ENCODE measurements at regions not wholly inside any gene's neighbourhood (a gene's known extent, or its start where the extent isn't known, plus 50 kb on each side); places are given as distances from the start of the nearest gene placed in this dataset.

- Histone ChIP-seq H2BK5ac (ENCODE audit: low read length) (no peak overlapping the region), H2BK120ac (ENCODE audit: low read depth, low read length) (no peak overlapping the region), H3K27ac (replicated peaks; ENCODE audit: low read length) (no peak overlapping the region), H3K27me3 (ENCODE audit: control insufficient read depth in 3 of 3, insufficient read depth in 3 of 3, low read depth in 1 of 3, low read length in 3 of 3) (no peaks in the 10 kb centered on the region), H2AK5ac (ENCODE audit: low read depth, low read length) (no peak overlapping the region), H3K4me2 (ENCODE audit: insufficient read depth, low read length, poor library complexity, severe bottlenecking) (no peak overlapping the region), H3K18ac (ENCODE audit: low read length) (no peak overlapping the region), H2AFZ (ENCODE audit: low read length) (no peak overlapping the region), H3K79me1 (ENCODE audit: low read depth, low read length) (no peaks in the 10 kb centered on the region), H3K4ac (ENCODE audit: low read length) (no peak overlapping the region), H3K4me1 (ENCODE audit: control insufficient read depth in 2 of 2, insufficient read depth in 1 of 2, low read depth in 1 of 2, low read length in 2 of 2) (peaks cover 11 to 24% of the 10 kb centered on the region in 2 donors), H3K14ac (ENCODE audit: low read length) (no peak overlapping the region), H3K4me3 (ENCODE audit: low read length in 2 of 2) (no peak overlapping the region), H4K91ac (ENCODE audit: low read depth, low read length, poor library complexity) (no peak overlapping the region), H3K23ac (ENCODE audit: low read depth, low read length, poor library complexity) (no peak overlapping the region), H3K36me3 (replicated peaks in 1 of 2; ENCODE audit: control insufficient read depth in 2 of 2, insufficient read depth in 2 of 2, low read length in 2 of 2) (peaks cover 0 to 24% of the 10 kb centered on the region in 2 donors), H4K8ac (ENCODE audit: low read depth, low read length) (no peak overlapping the region), H3K9ac (ENCODE audit: low read depth, low read length, poor library complexity) (no peak overlapping the region), H3K9me3 (replicated peaks in 1 of 2; ENCODE audit: control insufficient read depth in 2 of 2, insufficient read depth in 1 of 2, low read depth in 1 of 2, low read length in 2 of 2) (no peaks in the 10 kb centered on the region), H2BK12ac (ENCODE audit: low read length) (no peak overlapping the region), H2BK15ac (ENCODE audit: low read length) (no peak overlapping the region)
- DNase-seq (ENCODE audit: low spot score), result no peak
- WGBS, 2 donors (ENCODE audit: extremely low coverage in 2 of 2, insufficient read length in 2 of 2, insufficient replicate concordance in 1 of 2), result no CpG with 5 or more reads among the region's 3 CpGs
Observed at GRCh38 chr3:124391774-124392173, 338.5 kb upstream of the UMPS start.

GRCh38 chr3:124393340-124393739, 336.9 kb upstream of the UMPS start:
- H3K27ac ChIP-seq (replicated peaks; ENCODE audit: low read length), result no peak overlapping the region
- no peak overlapping the region for H3K4me3 ChIP-seq (ENCODE audit: low read length in 2 of 2)
- no CpG with 5 or more reads among the region's 2 CpGs for WGBS, 2 donors (ENCODE audit: extremely low coverage in 2 of 2, insufficient read length in 2 of 2, insufficient replicate concordance in 1 of 2)
- peaks cover 13 to 24% of the 10 kb centered on the region in 2 donors for H3K4me1 ChIP-seq (ENCODE audit: control insufficient read depth in 2 of 2, insufficient read depth in 1 of 2, low read depth in 1 of 2, low read length in 2 of 2)
- no peak overlapping the region for H4K8ac ChIP-seq (ENCODE audit: low read depth, low read length)
- peaks cover 0 to 33% of the 10 kb centered on the region in 2 donors for H3K36me3 ChIP-seq (replicated peaks in 1 of 2; ENCODE audit: control insufficient read depth in 2 of 2, insufficient read depth in 2 of 2, low read length in 2 of 2)
- no peak overlapping the region for H2BK120ac ChIP-seq (ENCODE audit: low read depth, low read length)
- no peak overlapping the region for H3K4ac ChIP-seq (ENCODE audit: low read length)
- no peak overlapping the region for H3K18ac ChIP-seq (ENCODE audit: low read length)
- no peak overlapping the region for H3K4me2 ChIP-seq (ENCODE audit: insufficient read depth, low read length, poor library complexity, severe bottlenecking)
- no peaks in the 10 kb centered on the region for H3K79me1 ChIP-seq (ENCODE audit: low read depth, low read length)
- H2BK5ac ChIP-seq (ENCODE audit: low read length), result no peak overlapping the region
- H2BK12ac ChIP-seq (ENCODE audit: low read length), result no peak overlapping the region
- H2BK15ac ChIP-seq (ENCODE audit: low read length), result no peak overlapping the region
- DNase-seq (ENCODE audit: low spot score), result no peak
- no peaks in the 10 kb centered on the region for H3K27me3 ChIP-seq (ENCODE audit: control insufficient read depth in 3 of 3, insufficient read depth in 3 of 3, low read depth in 1 of 3, low read length in 3 of 3)
- no peak overlapping the region for H4K91ac ChIP-seq (ENCODE audit: low read depth, low read length, poor library complexity)
- no peak overlapping the region for H2AK5ac ChIP-seq (ENCODE audit: low read depth, low read length)
- no peak overlapping the region for H2AFZ ChIP-seq (ENCODE audit: low read length)
- H3K9me3 ChIP-seq (replicated peaks in 1 of 2; ENCODE audit: control insufficient read depth in 2 of 2, insufficient read depth in 1 of 2, low read depth in 1 of 2, low read length in 2 of 2), result no peaks in the 10 kb centered on the region
- H3K9ac ChIP-seq (ENCODE audit: low read depth, low read length, poor library complexity), result no peak overlapping the region
- no peak overlapping the region for H3K23ac ChIP-seq (ENCODE audit: low read depth, low read length, poor library complexity)
- H3K14ac ChIP-seq (ENCODE audit: low read length), result no peak overlapping the region

- Histone ChIP-seq H2BK120ac (ENCODE audit: low read depth, low read length) (no peak overlapping the region), H3K4me1 (ENCODE audit: control insufficient read depth in 2 of 2, insufficient read depth in 1 of 2, low read depth in 1 of 2, low read length in 2 of 2) (peaks cover 13% of the 10 kb centered on the region in 2 donors), H3K23ac (ENCODE audit: low read depth, low read length, poor library complexity) (no peak overlapping the region), H2AK5ac (ENCODE audit: low read depth, low read length) (no peak overlapping the region), H4K91ac (ENCODE audit: low read depth, low read length, poor library complexity) (no peak overlapping the region), H3K14ac (ENCODE audit: low read length) (no peak overlapping the region), H3K4ac (ENCODE audit: low read length) (no peak overlapping the region), H3K27me3 (ENCODE audit: control insufficient read depth in 3 of 3, insufficient read depth in 3 of 3, low read depth in 1 of 3, low read length in 3 of 3) (no peaks in the 10 kb centered on the region), H2BK15ac (ENCODE audit: low read length) (no peak overlapping the region), H2BK12ac (ENCODE audit: low read length) (no peak overlapping the region), H3K18ac (ENCODE audit: low read length) (no peak overlapping the region), H4K8ac (ENCODE audit: low read depth, low read length) (no peak overlapping the region), H3K36me3 (replicated peaks in 1 of 2; ENCODE audit: control insufficient read depth in 2 of 2, insufficient read depth in 2 of 2, low read length in 2 of 2) (peaks cover 4 to 40% of the 10 kb centered on the region in 2 donors), H3K9me3 (replicated peaks in 1 of 2; ENCODE audit: control insufficient read depth in 2 of 2, insufficient read depth in 1 of 2, low read depth in 1 of 2, low read length in 2 of 2) (no peaks in the 10 kb centered on the region), H3K9ac (ENCODE audit: low read depth, low read length, poor library complexity) (no peak overlapping the region), H3K27ac (replicated peaks; ENCODE audit: low read length) (no peak overlapping the region), H3K4me2 (ENCODE audit: insufficient read depth, low read length, poor library complexity, severe bottlenecking) (no peak overlapping the region), H3K79me1 (ENCODE audit: low read depth, low read length) (no peaks in the 10 kb centered on the region), H2BK5ac (ENCODE audit: low read length) (no peak overlapping the region), H3K4me3 (ENCODE audit: low read length in 2 of 2) (no peak overlapping the region), H2AFZ (ENCODE audit: low read length) (no peak overlapping the region)
- DNase-seq (ENCODE audit: low spot score), result no peak
- no CpG with 5 or more reads among the region's 8 CpGs for WGBS, 2 donors (ENCODE audit: extremely low coverage in 2 of 2, insufficient read length in 2 of 2, insufficient replicate concordance in 1 of 2)
Observed at GRCh38 chr3:124395162-124395561, 335.1 kb upstream of the UMPS start.

GRCh38 chr3:124395584-124396338, 334.5 kb upstream of the UMPS start:
- Histone ChIP-seq H3K14ac (ENCODE audit: low read length) (no peak overlapping the region), H4K8ac (ENCODE audit: low read depth, low read length) (no peak overlapping the region), H2AFZ (ENCODE audit: low read length) (no peak overlapping the region), H2BK12ac (ENCODE audit: low read length) (no peak overlapping the region), H3K23ac (ENCODE audit: low read depth, low read length, poor library complexity) (no peak overlapping the region), H3K4me2 (ENCODE audit: insufficient read depth, low read length, poor library complexity, severe bottlenecking) (no peak overlapping the region), H3K27ac (replicated peaks; ENCODE audit: low read length) (no peak overlapping the region), H3K4me3 (ENCODE audit: low read length in 2 of 2) (no peak overlapping the region), H2BK5ac (ENCODE audit: low read length) (no peak overlapping the region), H3K79me1 (ENCODE audit: low read depth, low read length) (no peaks in the 10 kb centered on the region), H3K9ac (ENCODE audit: low read depth, low read length, poor library complexity) (no peak overlapping the region), H3K4ac (ENCODE audit: low read length) (no peak overlapping the region), H2AK5ac (ENCODE audit: low read depth, low read length) (no peak overlapping the region), H4K91ac (ENCODE audit: low read depth, low read length, poor library complexity) (no peak overlapping the region), H2BK15ac (ENCODE audit: low read length) (no peak overlapping the region), H3K18ac (ENCODE audit: low read length) (no peak overlapping the region), H3K4me1 (ENCODE audit: control insufficient read depth in 2 of 2, insufficient read depth in 1 of 2, low read depth in 1 of 2, low read length in 2 of 2) (peaks cover 7 to 8% of the 10 kb centered on the region in 2 donors), H3K9me3 (replicated peaks in 1 of 2; ENCODE audit: control insufficient read depth in 2 of 2, insufficient read depth in 1 of 2, low read depth in 1 of 2, low read length in 2 of 2) (peaks cover 0 to 3% of the 10 kb centered on the region in 2 donors), H3K36me3 (replicated peaks in 1 of 2; ENCODE audit: control insufficient read depth in 2 of 2, insufficient read depth in 2 of 2, low read length in 2 of 2) (peaks cover 4 to 43% of the 10 kb centered on the region in 2 donors), H3K27me3 (ENCODE audit: control insufficient read depth in 3 of 3, insufficient read depth in 3 of 3, low read depth in 1 of 3, low read length in 3 of 3) (no peaks in the 10 kb centered on the region), H2BK120ac (ENCODE audit: low read depth, low read length) (no peak overlapping the region)
- no peak for DNase-seq (ENCODE audit: low spot score)
- no CpG with 5 or more reads among the region's 1 CpG for WGBS, 2 donors (ENCODE audit: extremely low coverage in 2 of 2, insufficient read length in 2 of 2, insufficient replicate concordance in 1 of 2)

Data from neuronal stem cell (in vitro differentiated cells).